LNCaP clone FGC (cell line): ENCODE measurements at regions not wholly inside any gene's neighbourhood (a gene's known extent, or its start where the extent isn't known, plus 50 kb on each side); places are given as distances from the start of the nearest gene placed in this dataset.
A peak's percentile ranks its signal among the peaks of the same experiment; 100 is the strongest.

Source experiments
- DNase-seq: peaks from one replicate; pipeline ENCODE4 v3.0.0-alpha.2; 2011; ENCODE audit warnings: low read depth
- H3K4me3 ChIP-seq: 2 replicates; pipeline ENCODE4 v1.5.1; 2011; ENCODE audit warnings: mild to moderate bottlenecking, low read depth, low read length, control low read depth
- CTCF ChIP-seq: IDR thresholded peaks from 2 replicates; pipeline ENCODE4 v1.5.1; 2012; ENCODE audit warnings: mild to moderate bottlenecking; ENCODE audit not compliant: control insufficient read depth, insufficient read depth; ENCODE audit errors: extremely low read depth

- TF ChIP-seq CTCF: no peak
- no peak for DNase-seq
Measured at GRCh38 chrX:118251271-118251670, 94.6 kb upstream of the WDR44 start.

GRCh38 chrX:118252967-118253366 lies 92.9 kb upstream of the WDR44 start:
- TF ChIP-seq CTCF: no peak

More at GRCh38 chrX:118251271-118251670, 94.6 kb upstream of the WDR44 start:
- no peak overlapping the region for H3K4me3 ChIP-seq

GRCh38 chrX:118254611-118255010 lies 91.3 kb upstream of the WDR44 start:
- H3K4me3 ChIP-seq: no peak overlapping the region
- TF ChIP-seq CTCF: peak; percentile 37
- DNase-seq: no peak

More at GRCh38 chrX:118252967-118253366, 92.9 kb upstream of the WDR44 start:
- no peak for DNase-seq
- H3K4me3 ChIP-seq: no peak overlapping the region

- no peak for DNase-seq
- no peak for TF ChIP-seq CTCF
- no peak overlapping the region for H3K4me3 ChIP-seq
Measured at GRCh38 chrX:118255921-118256320, 90.0 kb upstream of the WDR44 start.

- H3K4me3 ChIP-seq: no peak overlapping the region
Measured at GRCh38 chrX:118257781-118258180, 88.1 kb upstream of the WDR44 start.

GRCh38 chrX:118259213-118259612 lies 86.7 kb upstream of the WDR44 start:
- no peak for TF ChIP-seq CTCF

More at GRCh38 chrX:118257781-118258180, 88.1 kb upstream of the WDR44 start:
- no peak for DNase-seq
- TF ChIP-seq CTCF: no peak

GRCh38 chrX:118261151-118261550 lies 84.8 kb upstream of the WDR44 start:
- H3K4me3 ChIP-seq: no peak overlapping the region
- no peak for TF ChIP-seq CTCF
- DNase-seq: no peak

More at GRCh38 chrX:118259213-118259612, 86.7 kb upstream of the WDR44 start:
- no peak overlapping the region for H3K4me3 ChIP-seq
- no peak for DNase-seq
